Mesothelial cell of epicardium (in vitro differentiated cells): ENCODE measurements at regions not wholly inside any gene's neighbourhood (a gene's known extent, or its start where the extent isn't known, plus 50 kb on each side); places are given as distances from the start of the nearest gene placed in this dataset.

Source experiments
- DNase-seq, 2 experiments: peaks; one replicate each; pipeline ENCODE4 v3.0.0; 2021; ENCODE audit warnings: low spot score in 2 of 2; ENCODE audit not compliant: unreplicated experiment in 2 of 2
- H3K27ac Mint-ChIP-seq: 2 replicates; pipeline ENCODE4 v1.8.0; 2021; ENCODE audit warnings: mixed read lengths
- H3K27me3 Mint-ChIP-seq: 2 replicates; pipeline ENCODE4 v1.8.0; 2021; ENCODE audit warnings: low read depth, mixed read lengths
- H3K36me3 Mint-ChIP-seq: 2 replicates; pipeline ENCODE4 v1.8.0; 2021; ENCODE audit warnings: mixed read lengths
- H3K4me1 Mint-ChIP-seq: 2 replicates; pipeline ENCODE4 v1.8.0; 2021; ENCODE audit warnings: mixed read lengths
- H3K4me3 Mint-ChIP-seq: 2 replicates; pipeline ENCODE4 v1.8.0; 2021; ENCODE audit warnings: mild to moderate bottlenecking, moderate library complexity, mixed read lengths
- H3K9me3 Mint-ChIP-seq: 2 replicates; pipeline ENCODE4 v1.8.0; 2021; ENCODE audit warnings: mixed read lengths
- TF ChIP-seq, protein P1 (sequence below): fragments of 200-600 bp; sonication (generic); IDR thresholded peaks from one replicate; pipeline ENCODE4 v1.5.0; 2021; ENCODE audit warnings: antibody characterized with exemption; ENCODE audit not compliant: unreplicated experiment

DNA sequence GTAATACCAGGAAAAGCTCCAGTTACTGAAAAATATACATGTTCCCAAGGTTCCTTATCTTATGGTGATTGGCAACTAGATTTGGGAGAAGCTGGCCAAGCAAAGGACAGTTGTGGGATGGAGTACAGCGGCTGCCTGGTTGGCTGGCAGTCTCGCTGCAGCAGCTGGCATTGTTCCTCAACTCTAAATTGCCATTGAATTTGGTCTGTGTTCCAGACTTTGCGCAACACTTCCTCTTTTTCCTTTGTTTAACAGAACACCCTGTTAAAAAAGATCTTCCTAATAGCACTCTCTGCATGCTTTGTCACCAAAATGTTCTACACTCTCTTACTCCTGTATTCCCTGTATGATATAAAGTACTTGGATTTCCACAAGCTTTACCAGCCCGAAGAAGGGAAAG, 420.6 kb upstream of the RBMS3 start:
- Mint-ChIP-seq H3K4me1 (peaks cover 15% of the 10 kb centered on the region), H3K9me3 (peaks cover 5% of the 10 kb centered on the region), H3K36me3 (no peaks in the 10 kb centered on the region), H3K27ac (no peak overlapping the region), H3K4me3 (no peak overlapping the region), H3K27me3 (no peaks in the 10 kb centered on the region)
- TF ChIP-seq, protein P1, sequence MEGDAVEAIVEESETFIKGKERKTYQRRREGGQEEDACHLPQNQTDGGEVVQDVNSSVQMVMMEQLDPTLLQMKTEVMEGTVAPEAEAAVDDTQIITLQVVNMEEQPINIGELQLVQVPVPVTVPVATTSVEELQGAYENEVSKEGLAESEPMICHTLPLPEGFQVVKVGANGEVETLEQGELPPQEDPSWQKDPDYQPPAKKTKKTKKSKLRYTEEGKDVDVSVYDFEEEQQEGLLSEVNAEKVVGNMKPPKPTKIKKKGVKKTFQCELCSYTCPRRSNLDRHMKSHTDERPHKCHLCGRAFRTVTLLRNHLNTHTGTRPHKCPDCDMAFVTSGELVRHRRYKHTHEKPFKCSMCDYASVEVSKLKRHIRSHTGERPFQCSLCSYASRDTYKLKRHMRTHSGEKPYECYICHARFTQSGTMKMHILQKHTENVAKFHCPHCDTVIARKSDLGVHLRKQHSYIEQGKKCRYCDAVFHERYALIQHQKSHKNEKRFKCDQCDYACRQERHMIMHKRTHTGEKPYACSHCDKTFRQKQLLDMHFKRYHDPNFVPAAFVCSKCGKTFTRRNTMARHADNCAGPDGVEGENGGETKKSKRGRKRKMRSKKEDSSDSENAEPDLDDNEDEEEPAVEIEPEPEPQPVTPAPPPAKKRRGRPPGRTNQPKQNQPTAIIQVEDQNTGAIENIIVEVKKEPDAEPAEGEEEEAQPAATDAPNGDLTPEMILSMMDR = no peak
- no peak for DNase-seq

DNA sequence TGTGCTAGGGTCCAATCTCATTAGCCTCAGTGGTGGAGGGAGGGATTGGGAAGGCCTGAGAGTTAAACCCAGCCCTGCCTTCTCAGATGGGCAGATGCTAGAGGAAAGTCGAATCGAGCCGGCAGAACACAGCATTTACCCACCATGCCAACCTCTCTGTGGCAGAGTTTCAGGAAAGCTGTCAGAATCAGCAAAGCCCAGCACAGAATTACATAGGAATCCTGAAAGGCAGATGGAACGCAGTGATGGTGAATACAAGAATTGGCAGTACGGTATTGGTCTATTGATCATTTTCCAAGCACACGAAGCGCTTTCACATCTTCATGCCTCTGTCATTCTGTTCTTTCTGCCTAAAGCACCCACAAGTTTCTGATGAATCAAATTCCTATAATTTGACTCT, 417.7 kb upstream of the RBMS3 start:
- no peak overlapping the region for H3K27ac Mint-ChIP-seq
- no peak overlapping the region for H3K4me3 Mint-ChIP-seq
- H3K4me1 Mint-ChIP-seq = peaks cover 6% of the 10 kb centered on the region
- DNase-seq = no peak
- no peaks in the 10 kb centered on the region for H3K27me3 Mint-ChIP-seq
- TF ChIP-seq, protein P1 = no peak
- H3K36me3 Mint-ChIP-seq = no peaks in the 10 kb centered on the region
- H3K9me3 Mint-ChIP-seq = peaks cover 5% of the 10 kb centered on the region

DNA sequence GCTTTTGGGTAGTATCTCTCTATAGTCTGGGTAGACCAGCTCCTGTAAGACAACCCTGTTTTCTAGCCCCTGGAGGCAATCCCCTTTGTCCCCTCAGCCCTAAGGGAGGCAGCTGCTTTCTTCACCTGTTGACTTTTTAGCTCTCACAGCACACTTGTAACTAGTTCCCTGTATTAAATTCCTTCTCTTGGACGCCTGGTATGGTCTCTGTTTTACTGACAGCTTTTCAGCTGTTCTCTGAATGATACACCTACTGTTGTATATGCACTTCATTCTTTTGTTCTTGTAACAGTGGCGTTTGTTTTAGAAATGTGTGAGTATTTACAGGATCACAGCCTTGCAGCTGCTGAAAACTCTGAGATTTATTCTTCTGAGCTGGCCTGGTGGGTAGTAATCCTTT, 413.0 kb upstream of the RBMS3 start:
- H3K27ac Mint-ChIP-seq = no peak overlapping the region
- no peak for DNase-seq
- H3K36me3 Mint-ChIP-seq = no peaks in the 10 kb centered on the region
- peaks cover 12% of the 10 kb centered on the region for H3K9me3 Mint-ChIP-seq
- no peak overlapping the region for H3K4me3 Mint-ChIP-seq
- TF ChIP-seq, protein P1 = no peak
- no peaks in the 10 kb centered on the region for H3K27me3 Mint-ChIP-seq
- H3K4me1 Mint-ChIP-seq = no peaks in the 10 kb centered on the region

DNA sequence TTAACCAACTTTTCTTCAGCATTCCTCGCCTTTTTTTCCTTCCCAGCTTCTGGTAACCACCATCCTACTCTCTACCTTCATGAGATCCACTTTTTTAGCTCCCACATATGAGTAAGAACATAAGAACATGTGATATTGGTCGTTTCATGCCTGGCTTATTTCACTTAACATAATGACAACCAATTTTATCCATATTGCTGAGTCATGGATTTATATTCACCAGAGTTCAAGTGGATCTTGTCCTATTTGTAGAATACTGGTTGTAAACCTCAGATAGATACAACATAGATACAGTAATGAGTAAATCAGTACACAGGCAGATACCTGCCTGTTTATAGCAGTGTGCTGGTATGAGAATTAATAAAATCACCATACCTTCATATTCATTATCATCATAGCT, 412.0 kb upstream of the RBMS3 start:
- TF ChIP-seq, protein P1 = no peak
- H3K4me1 Mint-ChIP-seq = no peaks in the 10 kb centered on the region
- H3K4me3 Mint-ChIP-seq = no peak overlapping the region
- H3K27ac Mint-ChIP-seq = no peak overlapping the region
- peaks cover 22% of the 10 kb centered on the region for H3K9me3 Mint-ChIP-seq
- no peaks in the 10 kb centered on the region for H3K36me3 Mint-ChIP-seq
- no peaks in the 10 kb centered on the region for H3K27me3 Mint-ChIP-seq
- DNase-seq = no peak

DNA sequence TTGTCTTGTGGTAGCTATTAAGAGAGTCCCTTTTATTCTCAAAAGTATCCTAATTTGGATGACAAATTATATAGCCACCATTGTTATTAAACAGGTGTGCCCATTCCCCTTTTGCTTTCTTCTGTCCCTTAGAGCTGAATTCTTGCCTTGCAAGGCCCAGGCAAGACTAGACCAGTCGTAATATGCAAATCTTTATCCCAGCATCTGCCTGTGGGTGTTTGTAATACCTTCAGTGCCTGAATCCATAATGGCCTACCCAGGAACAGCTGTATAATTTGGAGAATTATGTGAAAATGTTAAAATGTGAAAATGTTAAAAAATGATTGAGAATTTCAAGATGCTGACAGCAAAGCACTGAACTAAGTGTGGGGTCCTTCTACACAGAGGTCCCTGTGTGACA, 403.0 kb upstream of the RBMS3 start:
- Mint-ChIP-seq H3K36me3 (no peaks in the 10 kb centered on the region), H3K27me3 (no peaks in the 10 kb centered on the region), H3K9me3 (peaks cover 35% of the 10 kb centered on the region), H3K27ac (no peak overlapping the region), H3K4me1 (no peaks in the 10 kb centered on the region), H3K4me3 (no peak overlapping the region)
- TF ChIP-seq, protein P1 = no peak
- DNase-seq = no peak

DNA sequence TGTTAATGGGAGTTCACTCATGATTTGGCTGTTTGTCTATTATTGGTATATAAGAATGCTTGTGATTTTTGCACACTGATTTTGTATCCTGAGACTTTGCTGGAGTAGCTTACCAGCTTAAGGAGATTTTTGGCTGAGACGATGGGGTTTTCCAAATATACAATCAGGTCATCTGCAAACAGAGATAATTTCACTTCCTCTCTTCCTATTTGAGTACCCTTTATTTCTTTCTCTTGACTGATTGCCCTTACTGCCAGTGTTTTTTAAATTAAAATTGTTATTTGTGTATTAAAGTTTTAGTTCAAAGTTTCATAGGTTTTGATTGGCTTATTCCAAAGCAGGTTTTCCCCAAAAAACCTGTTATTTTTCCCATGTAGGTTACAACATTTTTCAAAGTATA, 390.5 kb upstream of the RBMS3 start:
- no peak overlapping the region for H3K4me3 Mint-ChIP-seq
- H3K27me3 Mint-ChIP-seq = no peaks in the 10 kb centered on the region
- H3K9me3 Mint-ChIP-seq = peaks cover 7% of the 10 kb centered on the region
- H3K4me1 Mint-ChIP-seq = no peaks in the 10 kb centered on the region
- TF ChIP-seq, protein P1 = no peak
- no peaks in the 10 kb centered on the region for H3K36me3 Mint-ChIP-seq
- H3K27ac Mint-ChIP-seq = no peak overlapping the region
- no peak for DNase-seq
